ENCODE measurements at regions not wholly inside any gene's neighbourhood (a gene's known extent, or its start where the extent isn't known, plus 50 kb on each side); places are given as distances from the start of the nearest gene placed in this dataset.

- TF ChIP-seq CTCF (IDR thresholded peaks at IDR 0.05; ENCODE audit: low read depth, low read length) = no peak
- TF ChIP-seq POLR2A (IDR thresholded peaks at IDR 0.05; ENCODE audit: extremely low read depth, insufficient read length) = no peak
- no peak for TF ChIP-seq MAX (IDR thresholded peaks at IDR 0.05; ENCODE audit: low read depth, low read length)
- TF ChIP-seq MYC (IDR thresholded peaks at IDR 0.05; ENCODE audit: low read depth, low read length) = no peak
Measured at GRCh38 chr1:10869933-10870332, 73.5 kb upstream of the CASZ1 start.

Data from NB4 (cell line).